Testis (tissue), 2 donors: ENCODE measurements at regions not wholly inside any gene's neighbourhood (a gene's known extent, or its start where the extent isn't known, plus 50 kb on each side); places are given as distances from the start of the nearest gene placed in this dataset.

Experiments
- DNase-seq: peaks from one replicate; pipeline ENCODE4 v3.0.0-alpha.2; 2019
- H3K27ac ChIP-seq, 2 donors: fragments of 200-600 bp; sonication (generic); one replicate each; pipeline ENCODE4 v1.5.1; 2019
- H3K27me3 ChIP-seq: fragments of 200-600 bp; sonication (generic); one replicate; pipeline ENCODE4 v1.5.1; 2019
- H3K36me3 ChIP-seq: fragments of 200-600 bp; sonication (generic); one replicate; pipeline ENCODE4 v1.5.1; 2017; ENCODE audit warnings: low read depth; ENCODE audit errors: missing control alignments
- H3K4me1 ChIP-seq: fragments of 200-600 bp; sonication (generic); one replicate; pipeline ENCODE4 v1.5.1; 2019
- H3K4me3 ChIP-seq, 2 donors: fragments of 200-600 bp; sonication (generic); one replicate each; pipeline ENCODE4 v1.5.1; 2017 to 2019
- H3K9me3 ChIP-seq: fragments of 200-600 bp; sonication (generic); one replicate; pipeline ENCODE4 v1.5.1; 2017
- CTCF ChIP-seq, 3 experiments: fragments of 450-650 bp in 2 of 3; fragments of 200-600 bp in 1 of 3; sonication (generic) in 1 of 3; IDR thresholded peaks; one replicate each; pipeline ENCODE4 v1.5.1; 2016 to 2019; ENCODE audit warnings: antibody characterized with exemption in 3 of 3, mild to moderate bottlenecking in 2 of 3, moderate library complexity in 1 of 3
- POLR2A ChIP-seq: fragments of 450-650 bp; IDR thresholded peaks from one replicate; pipeline ENCODE4 v1.6.1; 2017; ENCODE audit warnings: antibody characterized with exemption, mild to moderate bottlenecking, moderate library complexity
- WGBS, 2 donors: methylation state at CpG; one replicate each; pipeline ENCODE4 v1.1.5; 2018; 5-methylcytosine and 5-hydroxymethylcytosine counted together
- intact Hi-C: fragments of 100-400 bp; cut with DNase I; formaldehyde crosslinking; loops from one replicate; pipeline ENCODE4 v1.15.1; 2023; ENCODE audit warnings: low total_unique reads

- DNase-seq: no peak
- H3K36me3 ChIP-seq: no peaks in the 10 kb centered on the region
- no peak overlapping the region for H3K4me3 ChIP-seq
- H3K9me3 ChIP-seq: no peaks in the 10 kb centered on the region
- WGBS, 2 donors: 93 to 95% methylated on average over 3 to 5 of the region's 5 CpGs
- intact Hi-C loops: no loop called here
- peaks cover 12% of the 10 kb centered on the region for H3K4me1 ChIP-seq
- H3K27me3 ChIP-seq: no peaks in the 10 kb centered on the region
- no peak overlapping the region for H3K27ac ChIP-seq
- no peak for TF ChIP-seq POLR2A
- TF ChIP-seq CTCF (IDR thresholded peaks at IDR 0.05): no peak
Observed at GRCh38 chr3:124207077-124207476, 215.2 kb upstream of the ROPN1 start.

- Histone ChIP-seq H3K4me1 (peaks cover 3% of the 10 kb centered on the region), H3K9me3 (no peaks in the 10 kb centered on the region), H3K36me3 (no peaks in the 10 kb centered on the region), H3K4me3 (no peak overlapping the region), H3K27ac (no peak overlapping the region), H3K27me3 (no peaks in the 10 kb centered on the region)
- no peak for DNase-seq
- TF ChIP-seq CTCF (IDR thresholded peaks at IDR 0.05): no peak
- TF ChIP-seq POLR2A: no peak
- WGBS, 2 donors: 48 to 65% methylated on average over 5 of the region's 5 CpGs
- intact Hi-C loops: no loop called here
Observed at GRCh38 chr3:124207873-124208485, 216.1 kb upstream of the ROPN1 start.

GRCh38 chr3:124209426-124209825 lies 217.5 kb upstream of the ROPN1 start:
- no peak overlapping the region for H3K27ac ChIP-seq
- intact Hi-C loops: no loop called here
- no peak for DNase-seq
- H3K4me3 ChIP-seq: no peak overlapping the region
- 91 to 94% methylated on average over 2 of the region's 2 CpGs for WGBS, 2 donors
- no peaks in the 10 kb centered on the region for H3K36me3 ChIP-seq
- no peaks in the 10 kb centered on the region for H3K27me3 ChIP-seq
- H3K4me1 ChIP-seq: no peaks in the 10 kb centered on the region
- no peak for TF ChIP-seq POLR2A
- no peak for TF ChIP-seq CTCF (IDR thresholded peaks at IDR 0.05)
- H3K9me3 ChIP-seq: no peaks in the 10 kb centered on the region

GRCh38 chr3:124210899-124211298 lies 219.0 kb upstream of the ROPN1 start:
- DNase-seq: no peak
- intact Hi-C loops: no loop called here
- Histone ChIP-seq H3K4me3 (no peak overlapping the region), H3K36me3 (no peaks in the 10 kb centered on the region), H3K27ac (no peak overlapping the region), H3K9me3 (no peaks in the 10 kb centered on the region), H3K27me3 (no peaks in the 10 kb centered on the region), H3K4me1 (no peaks in the 10 kb centered on the region)
- no peak for TF ChIP-seq CTCF (IDR thresholded peaks at IDR 0.05)
- TF ChIP-seq POLR2A: no peak

GRCh38 chr3:124213641-124214040 lies 221.7 kb upstream of the ROPN1 start:
- no peak for DNase-seq
- Histone ChIP-seq H3K4me1 (no peaks in the 10 kb centered on the region), H3K4me3 (no peak overlapping the region), H3K27me3 (no peaks in the 10 kb centered on the region), H3K36me3 (no peaks in the 10 kb centered on the region), H3K9me3 (no peaks in the 10 kb centered on the region), H3K27ac (no peak overlapping the region)
- TF ChIP-seq CTCF (IDR thresholded peaks at IDR 0.05) (no peak), POLR2A (no peak)
- intact Hi-C loops: no loop called here
